ENCODE measurements at regions not wholly inside any gene's neighbourhood (a gene's known extent, or its start where the extent isn't known, plus 50 kb on each side); places are given as distances from the start of the nearest gene placed in this dataset.
A peak's percentile ranks its signal among the peaks of the same experiment; 100 is the strongest.
"Not testable (repeated sequence)": the region's sequence is repeated elsewhere in the genome, so short reads cannot be mapped to it uniquely, and the experiment has no call there.

GRCh38 chr1:41980827-41981653, 62.3 kb upstream of the HIVEP3 start:
- peak; percentile 2 for DNase-seq

- no peak for DNase-seq
These were observed 60.3 kb upstream of the HIVEP3 start for GRCh38 chr1:41978986-41979385.

GRCh38 chr1:41977326-41977725, 58.6 kb upstream of the HIVEP3 start:
- DNase-seq, result no peak

GRCh38 chr1:41976671-41977070, 57.9 kb upstream of the HIVEP3 start:
- DNase-seq, result no peak

- DNase-seq, result no peak
These were observed 57.3 kb upstream of the HIVEP3 start for GRCh38 chr1:41975850-41976569.

GRCh38 chr1:41975121-41975520, 56.4 kb upstream of the HIVEP3 start:
- DNase-seq, result no peak

- DNase-seq, result not testable (repeated sequence)
These were observed 49.8 kb upstream of the HIVEP3 start for GRCh38 chr1:41968557-41968956.

Measured in fibroblast of skin of back (primary cell).